Kidney (tissue), 13 donors: ENCODE measurements at regions not wholly inside any gene's neighbourhood (a gene's known extent, or its start where the extent isn't known, plus 50 kb on each side); places are given as distances from the start of the nearest gene placed in this dataset.

Experiments
- DNase-seq, 5 donors: peaks; one replicate each; pipeline ENCODE4 v3.0.0-alpha.2; 2013 to 2020
- FAIRE-seq: peaks from 2 replicates; lab custom pipeline; 2012; peaks lifted over from hg19 to GRCh38; lab: Jason Lieb, UNC
- H3K27ac ChIP-seq, 2 donors: one replicate each; pipeline ENCODE4 v1.7.0; 2013; ENCODE audit warnings: low read depth in 2 of 2, low read length in 2 of 2, inconsistent platforms in 1 of 2
- H3K27me3 ChIP-seq: one replicate; pipeline ENCODE4 v1.7.1; 2013; ENCODE audit warnings: low read length, inconsistent platforms; ENCODE audit not compliant: control insufficient read depth, insufficient read depth
- H3K36me3 ChIP-seq, 3 donors: one replicate each; pipeline versions ENCODE4 v1.7.0 to v1.7.1; 2013; ENCODE audit warnings: low read length in 3 of 3, control low read depth in 1 of 3, inconsistent platforms in 1 of 3; ENCODE audit not compliant: insufficient read depth in 3 of 3, control insufficient read depth in 2 of 3
- H3K4me1 ChIP-seq, 3 donors: one replicate each; pipeline versions ENCODE4 v1.7.0 to v1.7.1; 2013; ENCODE audit warnings: low read length in 3 of 3, inconsistent platforms in 1 of 3, low read depth in 1 of 3; ENCODE audit not compliant: control insufficient read depth in 2 of 3, insufficient read depth in 2 of 3
- H3K4me3 ChIP-seq, 3 donors: one replicate each; pipeline versions ENCODE4 v1.7.0 to v1.8.1; 2013; ENCODE audit warnings: low read length in 3 of 3, control low read depth in 1 of 3, inconsistent platforms in 1 of 3
- H3K9ac ChIP-seq, 3 donors: one replicate each; pipeline versions ENCODE4 v1.7.0 to v1.7.1; 2013; ENCODE audit warnings: low read length in 3 of 3, control low read depth in 1 of 3, inconsistent platforms in 1 of 3
- H3K9me3 ChIP-seq, 3 donors: one replicate each; pipeline versions ENCODE4 v1.7.0 to v1.7.1; 2013; ENCODE audit warnings: low read length in 3 of 3, control low read depth in 1 of 3, inconsistent platforms in 1 of 3; ENCODE audit not compliant: control insufficient read depth in 2 of 3, insufficient read depth in 1 of 3
- CTCF ChIP-seq: IDR thresholded peaks from 3 replicates; pipeline ENCODE4 v1.5.1; 2012; ENCODE audit warnings: mild to moderate bottlenecking, moderate library complexity, borderline replicate concordance; ENCODE audit not compliant: insufficient read depth; ENCODE audit errors: extremely low read depth
- intact Hi-C: fragments of 100-400 bp; cut with DNase I; formaldehyde crosslinking; loops from one replicate; pipeline ENCODE4 v1.11.1; 2022
- donor health status: control.
- donor health status: control.
- donor health status: control.
- donor health status: control.
- donor health status: control.
- donor health status: DM: yes; HTN: yes; CAD: no.
- donor health status: Normal renal cell carcinoma (clear cell type).

GRCh38 chr1:224486801-224487583, 52.4 kb upstream of the WDR26 start:
- Histone ChIP-seq H3K4me1 (no peaks in the 10 kb centered on the region), H3K9ac (no peak overlapping the region), H3K27me3 (no peaks in the 10 kb centered on the region), H3K4me3 (no peak overlapping the region), H3K27ac (no peak overlapping the region), H3K9me3 (no peaks in the 10 kb centered on the region), H3K36me3 (no peaks in the 10 kb centered on the region)
- TF ChIP-seq CTCF: no peak
- FAIRE-seq (no peak), DNase-seq (no peak)
- intact Hi-C loops: no loop called here

GRCh38 chr1:224488806-224489499, 54.4 kb upstream of the WDR26 start:
- no peak for TF ChIP-seq CTCF
- DNase-seq (no peak), FAIRE-seq (no peak)
- intact Hi-C loops: no loop called here
- Histone ChIP-seq H3K9me3 (no peaks in the 10 kb centered on the region), H3K36me3 (no peaks in the 10 kb centered on the region), H3K4me3 (no peak overlapping the region), H3K27me3 (no peaks in the 10 kb centered on the region), H3K27ac (no peak overlapping the region), H3K9ac (no peak overlapping the region), H3K4me1 (no peaks in the 10 kb centered on the region)

GRCh38 chr1:224489534-224490365, 55.2 kb upstream of the WDR26 start:
- no peak for TF ChIP-seq CTCF
- no peak overlapping the region for H3K4me3 ChIP-seq
- no peaks in the 10 kb centered on the region for H3K9me3 ChIP-seq
- FAIRE-seq (no peak), DNase-seq (no peak)
- H3K27ac ChIP-seq: no peak overlapping the region
- intact Hi-C loops: no loop called here
- no peaks in the 10 kb centered on the region for H3K36me3 ChIP-seq
- H3K9ac ChIP-seq: no peak overlapping the region
- H3K4me1 ChIP-seq: no peaks in the 10 kb centered on the region
- H3K27me3 ChIP-seq: no peaks in the 10 kb centered on the region
